ENCODE measurements at regions not wholly inside any gene's neighbourhood (a gene's known extent, or its start where the extent isn't known, plus 50 kb on each side); places are given as distances from the start of the nearest gene placed in this dataset.

DNA sequence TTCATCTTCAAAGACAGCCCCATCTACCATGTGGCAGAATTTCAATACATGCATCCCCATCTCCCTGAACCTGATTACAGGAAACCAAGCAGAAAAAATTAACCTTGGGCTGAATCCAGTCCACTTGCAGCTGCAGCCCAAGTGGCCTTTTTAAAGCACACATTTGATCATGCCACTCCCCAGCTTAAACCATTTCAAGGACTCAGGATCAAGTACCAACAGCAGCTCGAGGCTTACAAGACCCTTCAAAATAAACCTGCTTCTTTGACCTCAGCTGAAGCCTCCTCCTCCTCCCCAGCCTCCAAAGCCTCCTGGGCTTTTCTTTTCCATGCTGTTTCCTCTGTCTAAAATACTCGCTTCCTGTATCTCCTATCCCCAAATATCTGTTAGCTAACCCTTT is 50.7 kb upstream of the KIT start:
- peaks cover 0 to 8% (median 3%) of the 10 kb centered on the region in 4 donors for H3K4me1 ChIP-seq
- in situ Hi-C loops (cut with MboI; ENCODE audit: low pct_ligation_motif_present in 1 of 4, low pct_unique_long_range_greater_than_20kb in 1 of 4, low sequenced_read_pairs in 3 of 4), result loop anchor here in 1 of 4 donors (10.0 kb wide), 1 partner anchor 62 kb away; no protein-coding TSS in a partner anchor
- H3K36me3 ChIP-seq, result no peaks in the 10 kb centered on the region
- no peaks in the 10 kb centered on the region for H3K9me3 ChIP-seq
- WGBS, 2 donors (ENCODE audit: low coverage in 1 of 2), result 68 to 92% methylated on average over 1 to 2 of the region's 2 CpGs
- no peak overlapping the region for H3K4me3 ChIP-seq
- no peak for TF ChIP-seq POLR2A (IDR thresholded peaks at IDR 0.05)
- TF ChIP-seq POLR2AphosphoS5 (IDR thresholded peaks at IDR 0.05), result no peak
- no peaks in the 10 kb centered on the region for H3K27me3 ChIP-seq
- no peak overlapping the region for H3K27ac ChIP-seq
- DNase-seq, result no peak
- intact Hi-C loops (cut with DNase I; ENCODE audit: low total_unique reads), result no loop called here

DNA sequence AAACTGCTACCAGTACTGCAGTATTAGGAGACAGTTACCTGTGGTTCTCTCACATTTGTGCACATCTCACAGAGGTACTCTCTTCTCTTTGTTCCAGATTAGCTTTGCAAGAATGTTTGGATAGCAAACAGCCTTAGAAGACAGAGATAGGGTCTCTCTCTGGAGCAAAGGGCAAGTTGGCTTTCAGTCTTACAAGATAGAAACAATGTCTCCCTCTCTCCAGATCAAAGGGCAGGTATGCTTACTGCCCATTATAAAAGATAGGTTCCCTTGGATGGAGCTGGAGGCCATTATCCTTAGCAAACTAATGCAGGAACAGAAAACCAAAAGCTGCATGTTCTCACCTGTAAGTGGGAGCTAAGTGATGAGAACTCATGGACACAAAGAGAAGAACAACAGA is 50.2 kb upstream of the KIT start:
- H3K4me3 ChIP-seq, result no peak overlapping the region
- no peaks in the 10 kb centered on the region for H3K36me3 ChIP-seq
- H3K27me3 ChIP-seq, result no peaks in the 10 kb centered on the region
- peaks cover 0 to 8% (median 3%) of the 10 kb centered on the region in 4 donors for H3K4me1 ChIP-seq
- intact Hi-C loops (cut with DNase I; ENCODE audit: low total_unique reads), result no loop called here
- no peaks in the 10 kb centered on the region for H3K9me3 ChIP-seq
- in situ Hi-C loops (cut with MboI; ENCODE audit: low pct_ligation_motif_present in 1 of 4, low pct_unique_long_range_greater_than_20kb in 1 of 4, low sequenced_read_pairs in 3 of 4), result loop anchor here in 1 of 4 donors (10.0 kb wide), 1 partner anchor 63 kb away; no protein-coding TSS in a partner anchor
- H3K27ac ChIP-seq, result no peak overlapping the region
- DNase-seq, result no peak
- TF ChIP-seq EP300 (IDR thresholded peaks at IDR 0.05; ENCODE audit: low read depth), result no peak
- TF ChIP-seq, protein P1, sequence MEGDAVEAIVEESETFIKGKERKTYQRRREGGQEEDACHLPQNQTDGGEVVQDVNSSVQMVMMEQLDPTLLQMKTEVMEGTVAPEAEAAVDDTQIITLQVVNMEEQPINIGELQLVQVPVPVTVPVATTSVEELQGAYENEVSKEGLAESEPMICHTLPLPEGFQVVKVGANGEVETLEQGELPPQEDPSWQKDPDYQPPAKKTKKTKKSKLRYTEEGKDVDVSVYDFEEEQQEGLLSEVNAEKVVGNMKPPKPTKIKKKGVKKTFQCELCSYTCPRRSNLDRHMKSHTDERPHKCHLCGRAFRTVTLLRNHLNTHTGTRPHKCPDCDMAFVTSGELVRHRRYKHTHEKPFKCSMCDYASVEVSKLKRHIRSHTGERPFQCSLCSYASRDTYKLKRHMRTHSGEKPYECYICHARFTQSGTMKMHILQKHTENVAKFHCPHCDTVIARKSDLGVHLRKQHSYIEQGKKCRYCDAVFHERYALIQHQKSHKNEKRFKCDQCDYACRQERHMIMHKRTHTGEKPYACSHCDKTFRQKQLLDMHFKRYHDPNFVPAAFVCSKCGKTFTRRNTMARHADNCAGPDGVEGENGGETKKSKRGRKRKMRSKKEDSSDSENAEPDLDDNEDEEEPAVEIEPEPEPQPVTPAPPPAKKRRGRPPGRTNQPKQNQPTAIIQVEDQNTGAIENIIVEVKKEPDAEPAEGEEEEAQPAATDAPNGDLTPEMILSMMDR (IDR thresholded peaks at IDR 0.05), result no peak
- TF ChIP-seq POLR2AphosphoS5 (IDR thresholded peaks at IDR 0.05), result no peak
- TF ChIP-seq POLR2A (IDR thresholded peaks at IDR 0.05), result no peak

All from transverse colon (tissue), 4 donors.